ENCODE measurements at regions not wholly inside any gene's neighbourhood (a gene's known extent, or its start where the extent isn't known, plus 50 kb on each side); places are given as distances from the start of the nearest gene placed in this dataset.

DNA sequence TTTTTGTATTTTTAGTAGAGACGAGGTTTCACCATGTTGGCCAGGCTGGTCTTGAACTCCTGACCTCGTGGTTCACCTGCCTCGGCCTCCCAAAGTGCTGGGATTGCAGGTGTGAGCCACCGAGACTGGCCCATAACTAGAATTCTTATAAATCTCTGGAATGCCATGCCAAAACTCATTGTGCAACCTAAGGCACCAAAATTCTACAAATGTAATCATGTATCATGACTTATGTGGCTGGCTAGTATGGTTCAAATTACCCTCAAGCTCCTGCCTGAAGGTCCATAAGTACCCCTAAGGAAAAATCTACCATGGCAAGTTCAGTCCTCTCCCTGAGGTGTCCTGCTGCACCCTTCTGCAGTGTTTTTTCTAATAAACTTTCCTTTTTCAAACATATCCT is 63.8 kb upstream of the CSF1 start (continued):
- TF ChIP-seq, protein P1, sequence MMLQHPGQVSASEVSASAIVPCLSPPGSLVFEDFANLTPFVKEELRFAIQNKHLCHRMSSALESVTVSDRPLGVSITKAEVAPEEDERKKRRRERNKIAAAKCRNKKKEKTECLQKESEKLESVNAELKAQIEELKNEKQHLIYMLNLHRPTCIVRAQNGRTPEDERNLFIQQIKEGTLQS (IDR thresholded peaks at IDR 0.05) = no peak
- TF ChIP-seq JUND (IDR thresholded peaks at IDR 0.05) = no peak
- TF ChIP-seq HNF4G (IDR thresholded peaks at IDR 0.05) = no peak
- TF ChIP-seq SP1 (IDR thresholded peaks at IDR 0.05) = no peak
- no peak for TF ChIP-seq RAD21 (IDR thresholded peaks at IDR 0.05)
- TF ChIP-seq FOXA1 (IDR thresholded peaks at IDR 0.05) = no peak

DNA sequence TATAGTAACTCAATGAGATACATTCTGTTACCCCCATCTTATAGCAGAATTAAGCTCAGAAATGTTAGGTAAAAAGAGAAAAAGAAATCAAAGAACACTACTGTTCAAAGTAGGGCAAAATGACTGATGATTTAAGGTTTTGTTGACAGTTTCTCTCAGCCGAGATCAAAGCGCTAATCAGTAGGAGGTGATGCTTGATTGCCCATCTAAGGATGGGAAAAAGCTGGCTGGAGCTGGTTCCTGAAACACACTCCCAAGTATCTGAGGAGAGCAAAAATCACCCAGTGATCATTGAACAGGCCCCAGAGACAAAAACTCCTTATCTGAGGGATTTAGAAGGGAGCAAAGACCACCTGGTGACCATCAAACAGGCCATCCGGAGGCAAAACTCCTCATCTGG is 64.5 kb upstream of the CSF1 start:
- Histone ChIP-seq H3K4me3 (ENCODE audit: low read depth in 1 of 3, low read length in 3 of 3) (no peak overlapping the region), H3K4me1 (ENCODE audit: control insufficient read depth in 4 of 4, insufficient read depth in 4 of 4, low read length in 3 of 4) (no peaks in the 10 kb centered on the region), H3K36me3 (ENCODE audit: control insufficient read depth in 4 of 4, insufficient read depth in 3 of 4, low read depth in 1 of 4, low read length in 3 of 4) (no peaks in the 10 kb centered on the region), H3K27me3 (ENCODE audit: control insufficient read depth in 4 of 4, insufficient read depth in 4 of 4, low read length in 3 of 4) (no peaks in the 10 kb centered on the region), H3K9me3 (ENCODE audit: control insufficient read depth in 4 of 4, low read length in 3 of 4) (no peaks in the 10 kb centered on the region), H3K9ac (ENCODE audit: low read depth in 1 of 2, low read length in 2 of 2) (no peak overlapping the region), H3K27ac (ENCODE audit: low read depth in 1 of 2, low read length in 2 of 2) (no peak overlapping the region)
- 97% methylated on average over 3 of the region's 3 CpGs for WGBS
- DNase-seq (ENCODE audit: low spot score) = no peak
- TF ChIP-seq ZBTB33 (IDR thresholded peaks at IDR 0.05) = no peak
- no peak for TF ChIP-seq CTCF (IDR thresholded peaks at IDR 0.05; ENCODE audit: low read depth, low read length, missing input control)
- TF ChIP-seq, protein P2, sequence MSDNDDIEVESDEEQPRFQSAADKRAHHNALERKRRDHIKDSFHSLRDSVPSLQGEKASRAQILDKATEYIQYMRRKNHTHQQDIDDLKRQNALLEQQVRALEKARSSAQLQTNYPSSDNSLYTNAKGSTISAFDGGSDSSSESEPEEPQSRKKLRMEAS (IDR thresholded peaks at IDR 0.05) = no peak
- TF ChIP-seq JUND (IDR thresholded peaks at IDR 0.05) = no peak
- no peak for TF ChIP-seq EGR1 (IDR thresholded peaks at IDR 0.05; ENCODE audit: low read depth in 2 of 2)
- no peak for TF ChIP-seq RXRA (IDR thresholded peaks at IDR 0.05)
- no peak for TF ChIP-seq HNF4A (conservative IDR thresholded peaks at IDR 0.05)

- Histone ChIP-seq H3K27me3 (ENCODE audit: control insufficient read depth in 4 of 4, insufficient read depth in 4 of 4, low read length in 3 of 4) (no peaks in the 10 kb centered on the region), H3K27ac (ENCODE audit: low read depth in 1 of 2, low read length in 2 of 2) (no peak overlapping the region), H3K36me3 (ENCODE audit: control insufficient read depth in 4 of 4, insufficient read depth in 3 of 4, low read depth in 1 of 4, low read length in 3 of 4) (no peaks in the 10 kb centered on the region), H3K4me1 (ENCODE audit: control insufficient read depth in 4 of 4, insufficient read depth in 4 of 4, low read length in 3 of 4) (no peaks in the 10 kb centered on the region), H3K4me3 (ENCODE audit: low read depth in 1 of 3, low read length in 3 of 3) (no peak overlapping the region), H3K9me3 (ENCODE audit: control insufficient read depth in 4 of 4, low read length in 3 of 4) (no peaks in the 10 kb centered on the region), H3K9ac (ENCODE audit: low read depth in 1 of 2, low read length in 2 of 2) (no peak overlapping the region)
- TF ChIP-seq RXRA (IDR thresholded peaks at IDR 0.05) = no peak
- no peak for TF ChIP-seq NR2F2 (IDR thresholded peaks at IDR 0.05)
- TF ChIP-seq SP1 (IDR thresholded peaks at IDR 0.05) = no peak
- TF ChIP-seq, protein P1 (IDR thresholded peaks at IDR 0.05) = no peak
- no peak for TF ChIP-seq TAF1 (conservative IDR thresholded peaks at IDR 0.05)
- no peak for TF ChIP-seq FOXA1 (IDR thresholded peaks at IDR 0.05)
- TF ChIP-seq GABPA (IDR thresholded peaks at IDR 0.05 in 1 of 2, conservative IDR thresholded peaks at IDR 0.05 in 1 of 2) = no peak
- no peak for TF ChIP-seq EGR1 (IDR thresholded peaks at IDR 0.05; ENCODE audit: low read depth in 2 of 2)
- TF ChIP-seq HNF4G (IDR thresholded peaks at IDR 0.05) = no peak
- TF ChIP-seq, protein P2 (IDR thresholded peaks at IDR 0.05) = no peak
- no peak for TF ChIP-seq JUND (IDR thresholded peaks at IDR 0.05)
- no peak for TF ChIP-seq ZBTB33 (IDR thresholded peaks at IDR 0.05)
- 94% methylated on average over 3 of the region's 3 CpGs for WGBS
- no peak for DNase-seq (ENCODE audit: low spot score)
Observed at GRCh38 chr1:109845658-109846057, 65.0 kb upstream of the CSF1 start.

Measured in liver (tissue), 8 donors.